GM21786 (cell line): ENCODE measurements at regions not wholly inside any gene's neighbourhood (a gene's known extent, or its start where the extent isn't known, plus 50 kb on each side); places are given as distances from the start of the nearest gene placed in this dataset.
"Not testable (repeated sequence)": the region's sequence is repeated elsewhere in the genome, so short reads cannot be mapped to it uniquely, and the experiment has no call there.

ENCODE experiments used
- ATAC-seq: cut with Tn5 transposase; IDR thresholded peaks from one replicate; pipeline ENCODE4 v1.9.1; 2021; ENCODE audit not compliant: unreplicated experiment

- ATAC-seq = no peak
Measured at GRCh38 chr9:119677811-119678505, 308.7 kb upstream of the BRINP1 start.

GRCh38 chr9:119675951-119676350, 306.7 kb upstream of the BRINP1 start:
- ATAC-seq = no peak

- not testable (repeated sequence) for ATAC-seq
Measured at GRCh38 chr9:119672763-119673162, 303.5 kb upstream of the BRINP1 start.

GRCh38 chr9:119667916-119668315, 298.7 kb upstream of the BRINP1 start:
- no peak for ATAC-seq

- no peak for ATAC-seq
Measured at GRCh38 chr9:119667163-119667562, 297.9 kb upstream of the BRINP1 start.

GRCh38 chr9:119662329-119662728, 293.1 kb upstream of the BRINP1 start:
- ATAC-seq = no peak

- no peak for ATAC-seq
Measured at GRCh38 chr9:119652931-119653330, 283.7 kb upstream of the BRINP1 start.

- ATAC-seq = no peak
Measured at GRCh38 chr9:119649205-119649604, 280.0 kb upstream of the BRINP1 start.

GRCh38 chr9:119639287-119639955, 270.2 kb upstream of the BRINP1 start:
- ATAC-seq = no peak

GRCh38 chr9:119634006-119634405, 264.8 kb upstream of the BRINP1 start:
- no peak for ATAC-seq

GRCh38 chr9:119611565-119611964, 242.3 kb upstream of the BRINP1 start:
- ATAC-seq = no peak

GRCh38 chr9:119609277-119609971, 240.2 kb upstream of the BRINP1 start:
- ATAC-seq = no peak

GRCh38 chr9:119601632-119602031, 232.4 kb upstream of the BRINP1 start:
- ATAC-seq = no peak

- no peak for ATAC-seq
Measured at GRCh38 chr9:119597499-119597898, 228.3 kb upstream of the BRINP1 start.

GRCh38 chr9:119596703-119597102, 227.5 kb upstream of the BRINP1 start:
- no peak for ATAC-seq

- no peak for ATAC-seq
Measured at GRCh38 chr9:119588874-119589744, 219.9 kb upstream of the BRINP1 start.

GRCh38 chr9:119577881-119578280, 208.6 kb upstream of the BRINP1 start:
- no peak for ATAC-seq

- ATAC-seq = no peak
Measured at GRCh38 chr9:119559986-119560385, 190.8 kb upstream of the BRINP1 start.

- no peak for ATAC-seq
Measured at GRCh38 chr9:119559056-119559455, 189.8 kb upstream of the BRINP1 start.

GRCh38 chr9:119556129-119556875, 187.1 kb upstream of the BRINP1 start:
- peak; percentile 96 for ATAC-seq
